Endothelial cell of umbilical vein (primary cell): ENCODE measurements at regions not wholly inside any gene's neighbourhood (a gene's known extent, or its start where the extent isn't known, plus 50 kb on each side); places are given as distances from the start of the nearest gene placed in this dataset.

Source experiments
- BruUV-seq: library from RNA; stranded (reverse); fragments of 400-500 nt; replicated peaks from 2 replicates; lab custom pipeline; 2021; lab: Mats Ljungman, UMichigan
- CTCF ChIA-PET: fragments of 300-600, 350-600 bp; sonication (Branson Sonifier 250); formaldehyde crosslinking; loops from one replicate; lab custom pipeline; 2021; ENCODE audit warnings: antibody characterized with exemption, inconsistent platforms; lab: Charles Lee
- POLR2A ChIA-PET: fragments of 300-600, 350-600 bp; sonication (Branson Sonifier 250); formaldehyde crosslinking; loops from one replicate; lab custom pipeline; 2021; ENCODE audit warnings: antibody characterized with exemption, inconsistent platforms; lab: Charles Lee
- DNase-seq: peaks from one replicate; pipeline ENCODE4 v3.0.0-alpha.2; 2011; ENCODE audit warnings: low read depth, low spot score
- FAIRE-seq: peaks from 2 replicates; lab custom pipeline; 2011; peaks lifted over from hg19 to GRCh38; lab: Jason Lieb, UNC
- H2AFZ ChIP-seq: 2 replicates; pipeline ENCODE4 v1.6.0; 2012; ENCODE audit warnings: low read depth, low read length, control low read depth, inconsistent platforms
- H3K27ac ChIP-seq: 2 replicates; pipeline ENCODE4 v1.5.1; 2011; ENCODE audit warnings: low read depth, mild to moderate bottlenecking, control low read depth, low read length, moderate library complexity; ENCODE audit not compliant: insufficient read depth
- H3K27me3 ChIP-seq, 2 experiments: 2 replicates each; pipeline versions ENCODE4 v1.6.0 to v1.6.1; 2011; ENCODE audit warnings: low read length in 2 of 2, mixed read lengths in 1 of 2; ENCODE audit not compliant: control insufficient read depth in 2 of 2, insufficient read depth in 2 of 2
- H3K36me3 ChIP-seq, 2 experiments: 2 replicates in 1 of 2; 3 replicates in 1 of 2; pipeline ENCODE4 v1.5.1; 2011; ENCODE audit warnings: low read length in 2 of 2, mild to moderate bottlenecking in 1 of 2, moderate library complexity in 1 of 2; ENCODE audit not compliant: control insufficient read depth in 2 of 2, insufficient read depth in 2 of 2; ENCODE audit errors: extremely low read depth in 1 of 2
- H3K4me1 ChIP-seq: 3 replicates; pipeline ENCODE4 v1.5.1; 2011; ENCODE audit warnings: mild to moderate bottlenecking, low read length; ENCODE audit not compliant: control insufficient read depth, insufficient read depth; ENCODE audit errors: extremely low read depth
- H3K4me2 ChIP-seq: 2 replicates; pipeline ENCODE4 v1.6.1; 2011; ENCODE audit warnings: low read length, control low read depth, mixed read lengths; ENCODE audit not compliant: insufficient read depth
- H3K4me3 ChIP-seq, 3 experiments: fragments of 200-600 bp in 1 of 3; sonication (generic), shearing (Covaris generic) in 1 of 3; replicated peaks in 1 of 3; 2 replicates each; pipeline ENCODE4 v1.5.1; 2011 to 2016; ENCODE audit warnings: control low read depth in 3 of 3, low read length in 3 of 3, mild to moderate bottlenecking in 2 of 3, inconsistent platforms in 1 of 3, low read depth in 1 of 3, moderate library complexity in 1 of 3; ENCODE audit not compliant: insufficient read depth in 1 of 3
- H3K79me2 ChIP-seq: 2 replicates; pipeline ENCODE4 v1.6.0; 2012; ENCODE audit warnings: low read length, inconsistent platforms; ENCODE audit not compliant: control insufficient read depth, insufficient read depth
- H3K9ac ChIP-seq: replicated peaks from 2 replicates; pipeline ENCODE3; 2011; ENCODE audit warnings: low read length, control low read depth; ENCODE audit not compliant: insufficient read depth; ENCODE audit errors: extremely low read depth
- H3K9me1 ChIP-seq: replicated peaks from 3 replicates; pipeline ENCODE4 v1.6.0; 2011; ENCODE audit warnings: mild to moderate bottlenecking, low read length; ENCODE audit not compliant: control insufficient read depth, insufficient read depth; ENCODE audit errors: extremely low read depth
- H3K9me3 ChIP-seq: replicated peaks from 2 replicates; pipeline ENCODE4 v1.5.1; 2012; ENCODE audit warnings: low read length, inconsistent platforms; ENCODE audit not compliant: control insufficient read depth, insufficient read depth
- H4K20me1 ChIP-seq: replicated peaks from 2 replicates; pipeline ENCODE3; 2011; ENCODE audit warnings: mild to moderate bottlenecking, low read length; ENCODE audit not compliant: control insufficient read depth, insufficient read depth; ENCODE audit errors: extremely low read depth
- FOS ChIP-seq: IDR thresholded peaks from 2 replicates; pipeline ENCODE4 v1.6.1; 2011; ENCODE audit warnings: mild to moderate bottlenecking, low read length, moderate library complexity, borderline replicate concordance; ENCODE audit not compliant: insufficient read depth
- GATA2 ChIP-seq: IDR thresholded peaks from 2 replicates; pipeline ENCODE4 v1.7.0; 2011; ENCODE audit warnings: low read depth, mild to moderate bottlenecking, moderate library complexity, mixed read lengths, low read length; ENCODE audit not compliant: insufficient read length, insufficient read depth
- JUN ChIP-seq: IDR thresholded peaks from 2 replicates; pipeline ENCODE4 v1.6.1; 2011; ENCODE audit warnings: borderline replicate concordance, low read depth; ENCODE audit not compliant: insufficient read length, insufficient read depth
- POLR2AphosphoS5 ChIP-seq: IDR thresholded peaks from 2 replicates; pipeline ENCODE4 v1.6.1; 2012; ENCODE audit warnings: low read depth, mild to moderate bottlenecking, control low read depth, low read length, moderate library complexity; ENCODE audit not compliant: insufficient read depth
- dilution Hi-C: fragments of 300-500 bp; cut with MboI; formaldehyde crosslinking; loops from one replicate; pipeline ENCODE4 v1.15.0; 2019; ENCODE audit warnings: low sequenced_read_pairs; ENCODE audit not compliant: extremely low pct_ligation_motif_present
- intact Hi-C: fragments of 100-400 bp; cut with micrococcal nuclease; formaldehyde crosslinking; loops from one replicate; pipeline ENCODE4 v1.10.0; 2022
- TF ChIP-seq, protein P1 (sequence below): IDR thresholded peaks from 2 replicates; pipeline ENCODE4 v1.6.1; 2011; ENCODE audit not compliant: insufficient read depth, insufficient read length
- TF ChIP-seq, protein P2 (sequence below), 2 donors: IDR thresholded peaks; 1 replicate in 1 of 2; 2 replicates in 1 of 2; pipeline ENCODE4 v1.5.1; 2011; ENCODE audit warnings: low read length in 2 of 2, mild to moderate bottlenecking in 2 of 2, moderate library complexity in 2 of 2, control low read depth in 1 of 2, inconsistent platforms in 1 of 2, low read depth in 1 of 2; ENCODE audit not compliant: insufficient read depth in 1 of 2; ENCODE audit errors: extremely low read depth in 1 of 2

DNA sequence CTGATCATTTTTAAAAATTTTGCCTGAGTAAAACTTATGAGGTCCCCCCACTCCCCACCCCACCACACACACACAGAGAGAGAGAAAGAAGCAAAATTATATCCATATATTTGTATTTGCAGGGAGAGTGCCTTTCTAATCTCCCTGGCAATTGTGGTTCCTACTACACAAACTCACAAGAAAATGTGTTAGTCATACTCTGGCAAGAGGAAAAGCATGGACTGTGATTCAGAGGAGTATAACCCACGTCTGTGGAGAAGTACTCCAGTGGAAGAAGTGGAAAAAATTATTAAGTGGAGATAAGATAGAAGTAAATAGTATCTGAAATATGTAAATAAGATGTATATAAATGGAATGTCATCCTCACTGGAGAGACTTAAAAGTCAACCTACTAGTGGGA is 114.0 kb downstream of the DSEL start:
- Histone ChIP-seq H3K79me2 (no peaks in the 10 kb centered on the region), H3K4me1 (no peaks in the 10 kb centered on the region), H3K4me2 (no peak overlapping the region), H3K9ac (no peak overlapping the region), H2AFZ (no peak overlapping the region), H3K27me3 (no peaks in the 10 kb centered on the region), H3K9me3 (no peaks in the 10 kb centered on the region), H3K27ac (no peak overlapping the region), H3K9me1 (no peaks in the 10 kb centered on the region), H3K36me3 (no peaks in the 10 kb centered on the region), H4K20me1 (no peaks in the 10 kb centered on the region), H3K4me3 (no peak overlapping the region)
- ChIA-PET CTCF (no interaction called here), POLR2A (no interaction called here)
- dilution Hi-C loops (no loop called here), intact Hi-C loops (no loop called here)
- peak; percentile 18 for TF ChIP-seq FOS
- no peak for TF ChIP-seq POLR2AphosphoS5
- FAIRE-seq (no peak), DNase-seq (peak; percentile 22)
- no TSS peak for BruUV-seq

DNA sequence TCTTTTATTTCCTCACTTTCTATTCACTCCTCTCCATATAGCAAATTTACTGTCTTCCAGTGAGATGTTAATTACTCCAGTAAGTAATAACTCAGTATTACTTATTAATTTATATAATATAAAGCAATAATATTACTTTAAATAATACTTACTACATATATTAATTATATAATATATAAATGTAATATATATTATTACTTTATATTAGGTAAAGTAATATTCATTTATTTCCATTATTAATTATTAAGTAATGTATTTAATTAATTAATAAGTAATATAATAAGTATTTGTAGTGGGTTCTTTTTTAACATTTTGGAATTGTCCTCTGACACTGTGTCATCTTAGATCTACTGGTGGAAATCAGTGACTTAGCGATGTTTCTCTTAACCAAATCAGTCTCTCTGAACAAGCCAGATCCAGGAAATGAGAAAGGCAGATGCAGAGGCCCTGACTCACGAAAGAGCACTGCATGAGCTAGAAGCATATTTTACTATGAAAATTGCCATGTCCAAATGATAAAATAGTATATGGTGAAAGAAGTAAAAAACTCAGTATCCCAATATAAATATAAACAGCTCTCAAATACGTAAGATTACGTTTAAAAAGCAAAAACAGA is 115.9 kb downstream of the DSEL start:
- FAIRE-seq: no peak
- no peaks in the 10 kb centered on the region for H3K9me1 ChIP-seq
- H3K36me3 ChIP-seq: no peaks in the 10 kb centered on the region

More for the DNA sequence above, 115.9 kb downstream of the DSEL start:
- DNase-seq: peak; percentile 25
- ChIA-PET CTCF (no interaction called here), POLR2A (no interaction called here)
- Histone ChIP-seq H3K27ac (no peak overlapping the region), H3K4me3 (no peak overlapping the region), H3K9me3 (no peaks in the 10 kb centered on the region), H4K20me1 (no peaks in the 10 kb centered on the region), H3K27me3 (no peaks in the 10 kb centered on the region), H3K4me1 (no peaks in the 10 kb centered on the region), H2AFZ (no peak overlapping the region), H3K4me2 (no peak overlapping the region), H3K79me2 (no peaks in the 10 kb centered on the region), H3K9ac (no peak overlapping the region)
- no TSS peak for BruUV-seq
- TF ChIP-seq, protein P1, sequence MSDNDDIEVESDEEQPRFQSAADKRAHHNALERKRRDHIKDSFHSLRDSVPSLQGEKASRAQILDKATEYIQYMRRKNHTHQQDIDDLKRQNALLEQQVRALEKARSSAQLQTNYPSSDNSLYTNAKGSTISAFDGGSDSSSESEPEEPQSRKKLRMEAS: no peak
- TF ChIP-seq FOS: peak; percentile 31
- TF ChIP-seq GATA2: no peak
- TF ChIP-seq JUN: no peak
- no peak for TF ChIP-seq POLR2AphosphoS5
- TF ChIP-seq, protein P2, sequence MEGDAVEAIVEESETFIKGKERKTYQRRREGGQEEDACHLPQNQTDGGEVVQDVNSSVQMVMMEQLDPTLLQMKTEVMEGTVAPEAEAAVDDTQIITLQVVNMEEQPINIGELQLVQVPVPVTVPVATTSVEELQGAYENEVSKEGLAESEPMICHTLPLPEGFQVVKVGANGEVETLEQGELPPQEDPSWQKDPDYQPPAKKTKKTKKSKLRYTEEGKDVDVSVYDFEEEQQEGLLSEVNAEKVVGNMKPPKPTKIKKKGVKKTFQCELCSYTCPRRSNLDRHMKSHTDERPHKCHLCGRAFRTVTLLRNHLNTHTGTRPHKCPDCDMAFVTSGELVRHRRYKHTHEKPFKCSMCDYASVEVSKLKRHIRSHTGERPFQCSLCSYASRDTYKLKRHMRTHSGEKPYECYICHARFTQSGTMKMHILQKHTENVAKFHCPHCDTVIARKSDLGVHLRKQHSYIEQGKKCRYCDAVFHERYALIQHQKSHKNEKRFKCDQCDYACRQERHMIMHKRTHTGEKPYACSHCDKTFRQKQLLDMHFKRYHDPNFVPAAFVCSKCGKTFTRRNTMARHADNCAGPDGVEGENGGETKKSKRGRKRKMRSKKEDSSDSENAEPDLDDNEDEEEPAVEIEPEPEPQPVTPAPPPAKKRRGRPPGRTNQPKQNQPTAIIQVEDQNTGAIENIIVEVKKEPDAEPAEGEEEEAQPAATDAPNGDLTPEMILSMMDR (IDR thresholded peaks at IDR 0.05; ENCODE audit: extremely low read depth in 1 of 2, insufficient read depth in 1 of 2, low read depth in 1 of 2, low read length in 2 of 2): no peak
- intact Hi-C loops (no loop called here), dilution Hi-C loops (no loop called here)
